HG03095 (cell line): ENCODE measurements at regions not wholly inside any gene's neighbourhood (a gene's known extent, or its start where the extent isn't known, plus 50 kb on each side); places are given as distances from the start of the nearest gene placed in this dataset.

Experiments
- ATAC-seq: cut with Tn5 transposase; IDR thresholded peaks from one replicate; pipeline ENCODE4 v1.9.1; 2021; ENCODE audit warnings: moderate library complexity; ENCODE audit not compliant: unreplicated experiment

DNA sequence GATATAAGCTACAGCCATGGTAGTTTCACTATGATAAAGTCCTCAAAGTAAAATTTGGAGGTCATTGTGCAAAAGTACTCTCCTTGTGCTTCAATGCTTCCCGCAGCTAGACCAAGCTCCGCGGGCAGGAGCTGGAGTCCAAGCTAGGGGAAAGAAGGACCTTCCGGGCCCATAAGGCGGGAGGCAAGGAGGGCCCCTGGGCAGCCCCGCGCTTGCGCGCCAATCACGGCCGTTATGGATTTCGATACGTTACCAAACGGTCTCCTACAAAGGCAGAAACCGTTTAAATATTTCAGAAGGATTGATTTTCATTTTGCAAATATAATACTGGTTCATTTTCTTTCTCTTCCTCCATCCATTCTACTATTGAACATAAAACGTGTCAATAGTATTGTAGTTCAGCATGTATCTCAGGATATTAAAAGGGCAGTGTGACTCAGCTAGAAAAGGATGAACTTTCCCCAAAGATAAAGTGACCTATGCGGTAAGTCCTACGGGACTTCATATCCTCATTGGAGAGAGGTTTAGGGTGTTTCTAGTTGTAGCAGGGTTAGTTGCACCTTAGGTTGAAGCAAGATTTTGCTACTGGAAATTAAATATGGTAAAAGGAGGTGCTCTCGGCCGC, 128.0 kb downstream of the KIF20B start:
- ATAC-seq, result no peak

DNA sequence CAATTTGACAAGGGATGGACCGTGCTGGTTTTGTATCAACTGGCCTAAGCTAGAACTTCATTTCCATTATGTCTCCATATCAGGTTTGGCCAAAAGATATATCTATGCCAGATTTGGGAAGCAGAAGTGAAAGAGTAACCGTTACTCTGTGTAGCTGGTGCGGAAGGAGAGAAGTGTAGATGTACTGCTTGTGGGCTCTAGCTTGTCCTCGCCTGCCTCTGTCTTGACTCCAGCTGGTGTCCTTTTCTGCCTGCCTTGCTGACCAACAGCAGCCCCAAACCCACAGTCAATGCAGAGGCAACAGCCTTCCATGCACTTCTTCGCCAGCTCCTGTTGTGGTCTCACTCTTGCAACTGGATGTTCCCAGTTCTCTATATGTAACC, 128.5 kb downstream of the KIF20B start:
- ATAC-seq, result no peak

DNA sequence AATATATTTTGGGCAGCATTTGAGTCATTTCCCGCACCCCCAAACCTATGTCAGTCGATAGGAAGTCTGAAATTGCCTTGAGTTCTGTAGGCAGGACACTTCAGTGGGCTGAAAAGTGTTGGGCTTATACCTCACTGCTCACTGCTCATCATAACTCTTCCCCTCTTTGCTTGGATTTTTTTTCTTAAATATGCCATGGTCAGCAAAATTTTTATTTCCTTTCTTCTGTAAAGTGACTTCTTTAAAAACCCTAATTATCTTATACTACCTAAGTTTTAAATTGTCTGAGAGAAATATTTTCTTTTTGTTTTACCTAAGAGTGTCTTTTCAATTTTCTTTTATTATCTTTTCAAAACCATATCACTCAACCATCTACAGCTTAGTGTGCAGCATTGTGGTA, 129.2 kb downstream of the KIF20B start:
- no peak for ATAC-seq

- no peak for ATAC-seq
Observed at GRCh38 chr10:89836840-89837164, 135.4 kb downstream of the KIF20B start.

GRCh38 chr10:89837165-89838043, 136.0 kb downstream of the KIF20B start:
- ATAC-seq, result no peak

DNA sequence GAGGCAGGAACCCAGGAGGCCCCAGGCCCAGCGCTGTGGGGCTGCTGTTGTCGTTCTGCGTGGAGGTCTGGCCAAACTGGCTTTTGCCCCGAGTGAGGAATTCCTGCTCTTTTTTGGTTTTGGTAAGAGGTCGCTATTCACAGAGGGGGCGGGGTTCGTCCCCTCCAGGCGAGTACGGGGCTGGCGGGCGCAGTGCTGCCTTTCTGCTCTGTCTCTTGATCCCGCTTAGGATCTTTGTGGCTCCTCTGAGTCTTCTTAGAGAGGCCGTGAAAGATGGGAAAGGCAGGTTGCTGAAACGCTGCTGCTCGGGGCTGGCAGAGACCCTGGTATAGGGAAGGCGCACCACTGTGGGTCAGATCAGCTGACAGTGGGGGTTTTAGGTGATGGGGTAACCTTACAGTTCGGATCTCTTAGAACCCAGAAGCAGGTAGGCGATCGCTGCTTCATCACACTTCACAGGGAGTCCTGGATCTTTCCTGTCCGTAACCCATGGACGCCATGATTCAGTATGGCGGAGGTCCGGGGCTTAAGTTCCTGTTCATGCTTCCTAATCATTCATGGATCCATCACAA, 136.7 kb downstream of the KIF20B start:
- ATAC-seq, result no peak

DNA sequence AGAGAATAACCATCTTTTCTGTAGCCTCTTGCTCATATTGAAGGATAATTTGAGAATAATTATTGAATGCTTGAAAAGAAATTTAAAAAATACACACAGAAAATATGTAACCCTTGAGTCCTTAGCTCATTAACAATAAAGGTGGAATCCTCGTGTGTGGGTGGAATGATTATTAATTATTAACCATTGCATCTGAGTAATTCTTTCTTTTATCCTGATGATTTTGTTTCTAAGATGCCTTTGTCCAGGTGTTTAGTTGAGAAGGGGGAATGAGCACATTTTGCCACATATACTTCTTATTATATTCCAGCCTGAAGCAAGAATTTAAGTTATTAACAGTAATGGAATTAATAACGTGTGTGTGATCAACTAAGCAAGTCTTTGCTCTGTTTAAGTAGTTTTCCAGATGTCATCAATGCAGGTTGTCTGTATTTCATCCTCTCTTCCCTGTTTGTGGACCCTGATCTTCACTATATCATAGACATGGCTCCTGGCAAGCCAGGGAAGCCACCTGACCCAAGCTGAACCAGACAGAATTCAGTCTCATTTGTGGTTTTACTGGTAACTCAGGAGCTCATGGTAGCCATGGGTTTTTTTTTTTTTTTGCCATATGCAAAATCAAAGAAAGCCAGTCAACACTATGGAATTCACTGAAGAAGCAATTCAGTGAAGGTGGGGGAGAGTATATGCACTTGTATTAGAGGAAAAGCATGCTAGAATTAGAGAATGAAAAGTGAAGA, 144.3 kb downstream of the KIF20B start:
- ATAC-seq, result no peak

- no peak for ATAC-seq
Observed at GRCh38 chr10:89846281-89846630, 144.9 kb downstream of the KIF20B start.

DNA sequence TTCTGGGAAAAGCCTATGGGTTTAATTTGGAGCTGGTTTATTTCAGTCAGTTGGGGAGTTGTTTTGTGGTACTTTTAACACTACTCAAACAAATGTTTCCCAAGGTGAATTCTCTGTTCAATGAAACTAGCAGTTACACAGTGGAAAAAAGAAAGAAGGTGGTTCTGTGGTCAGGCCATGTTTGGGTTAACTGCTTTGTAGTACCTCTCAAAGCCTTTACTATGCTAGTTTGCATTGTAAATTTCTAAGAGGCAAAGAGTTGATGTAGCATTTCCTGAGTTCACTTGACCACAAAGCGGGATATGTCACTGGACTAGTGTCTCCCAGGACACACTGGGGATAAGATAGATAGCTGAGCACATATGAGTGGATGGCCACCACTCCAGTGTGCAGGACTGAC, 145.4 kb downstream of the KIF20B start:
- no peak for ATAC-seq

DNA sequence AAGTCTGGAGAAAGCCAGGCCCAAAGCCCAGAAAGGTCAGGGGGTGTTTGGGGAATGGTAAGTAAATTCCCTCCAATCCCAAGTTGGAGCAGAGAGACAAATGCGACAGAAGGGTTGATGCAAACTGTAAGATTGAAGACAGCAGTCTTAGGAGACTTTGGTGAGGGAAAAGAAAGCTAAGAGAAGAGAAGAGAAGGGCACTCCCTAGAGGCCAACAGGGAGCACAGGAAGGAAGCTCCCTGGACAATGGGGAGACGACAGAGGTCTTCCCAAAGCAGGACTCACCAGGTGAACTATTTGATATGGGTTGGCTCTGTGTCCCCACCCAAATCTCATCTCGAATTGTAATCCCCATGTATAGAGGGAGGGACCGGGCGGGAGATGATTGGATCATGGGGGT, 151.5 kb downstream of the KIF20B start:
- no peak for ATAC-seq

- no peak for ATAC-seq
Observed at GRCh38 chr10:89853781-89854191, 152.4 kb downstream of the KIF20B start.

- ATAC-seq, result no peak
Observed at GRCh38 chr10:89857431-89858042, 156.1 kb downstream of the KIF20B start.

DNA sequence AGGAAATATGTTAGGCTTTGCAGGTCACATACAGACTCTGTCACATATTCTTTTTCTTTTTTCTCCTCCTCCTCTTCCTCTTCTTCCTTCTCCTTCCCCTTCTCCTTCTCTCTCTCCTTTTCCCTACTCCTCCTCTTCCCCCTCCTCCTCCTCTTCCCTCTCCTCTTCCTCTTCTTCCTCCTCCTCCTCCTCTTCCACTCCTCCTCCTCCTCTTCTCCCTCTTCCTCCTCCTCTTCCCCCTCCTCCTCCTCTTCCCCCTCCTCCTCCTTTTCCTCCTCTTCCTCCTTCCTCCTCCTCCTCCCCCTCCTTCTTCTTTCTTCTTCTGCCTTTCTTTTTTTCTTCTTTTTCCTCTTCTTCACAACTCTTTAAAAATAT, 159.8 kb downstream of the KIF20B start:
- no peak for ATAC-seq

GRCh38 chr10:89861584-89862301, 160.4 kb downstream of the KIF20B start:
- ATAC-seq, result no peak

DNA sequence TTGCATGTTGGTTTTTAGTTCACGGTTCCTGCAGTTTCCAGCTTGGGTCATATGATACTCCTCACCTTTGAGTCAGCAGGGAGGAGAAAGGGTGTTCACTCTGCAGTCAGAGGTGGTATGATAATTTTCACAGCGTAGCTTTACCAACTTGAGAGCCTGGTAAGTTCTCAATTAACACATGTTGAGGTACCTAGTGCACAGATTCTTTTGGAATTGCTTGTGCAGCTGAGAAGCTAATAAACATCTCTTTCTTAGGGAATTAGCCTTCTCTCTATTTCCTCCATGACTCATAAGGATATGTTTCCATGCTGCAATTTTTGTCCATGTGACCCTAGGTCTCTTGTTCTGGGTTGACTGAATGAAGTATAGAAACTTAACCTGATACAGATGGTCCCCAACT, 166.6 kb downstream of the KIF20B start:
- no peak for ATAC-seq

DNA sequence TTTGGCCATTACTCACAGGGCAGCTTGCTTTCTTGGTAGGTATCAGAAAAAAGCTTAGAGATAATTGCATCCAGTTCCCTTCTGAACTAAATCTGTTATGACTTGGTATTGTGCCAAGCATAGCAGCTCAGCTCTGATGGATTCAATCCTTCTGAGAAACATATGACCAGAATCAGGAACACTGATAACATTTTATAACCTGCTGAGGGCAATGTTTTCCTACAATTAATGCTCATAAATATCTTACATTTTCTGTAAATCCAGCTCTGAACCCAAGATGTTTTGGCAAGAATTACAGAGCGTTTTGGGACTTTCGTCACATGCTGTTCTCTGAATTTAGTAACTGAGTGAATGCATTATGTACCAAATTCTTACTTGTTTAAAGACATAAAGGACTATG, 167.8 kb downstream of the KIF20B start:
- no peak for ATAC-seq

DNA sequence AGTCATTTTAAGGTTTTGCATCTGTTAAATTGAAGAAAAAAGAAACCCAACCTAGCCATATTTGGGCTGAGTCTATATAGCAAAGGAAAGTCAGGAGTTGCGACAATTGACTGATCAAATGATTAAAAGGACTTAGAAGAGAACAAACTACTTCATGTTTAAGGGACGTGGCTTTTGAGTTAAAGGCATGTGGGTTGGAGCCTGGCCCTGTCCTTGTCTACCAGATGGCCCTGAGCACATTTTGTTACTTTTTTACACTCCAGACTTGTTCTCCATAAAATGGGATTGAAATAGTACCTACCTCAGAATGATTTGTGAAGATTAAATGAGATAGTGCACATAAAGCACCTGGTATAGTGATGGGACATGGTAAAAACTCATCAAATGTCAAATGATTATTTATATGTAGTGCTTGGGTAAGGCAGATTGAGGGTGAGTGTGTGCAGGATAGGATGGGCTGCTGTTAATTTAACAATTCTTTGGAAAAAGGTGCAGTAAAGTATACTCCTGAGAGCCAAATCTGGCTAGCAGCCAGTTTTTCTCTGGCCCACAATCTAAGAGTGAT, 168.3 kb downstream of the KIF20B start:
- ATAC-seq, result no peak

GRCh38 chr10:89870936-89871335, 169.5 kb downstream of the KIF20B start:
- no peak for ATAC-seq

GRCh38 chr10:89873055-89873454, 171.7 kb downstream of the KIF20B start:
- ATAC-seq, result peak; percentile 88

DNA sequence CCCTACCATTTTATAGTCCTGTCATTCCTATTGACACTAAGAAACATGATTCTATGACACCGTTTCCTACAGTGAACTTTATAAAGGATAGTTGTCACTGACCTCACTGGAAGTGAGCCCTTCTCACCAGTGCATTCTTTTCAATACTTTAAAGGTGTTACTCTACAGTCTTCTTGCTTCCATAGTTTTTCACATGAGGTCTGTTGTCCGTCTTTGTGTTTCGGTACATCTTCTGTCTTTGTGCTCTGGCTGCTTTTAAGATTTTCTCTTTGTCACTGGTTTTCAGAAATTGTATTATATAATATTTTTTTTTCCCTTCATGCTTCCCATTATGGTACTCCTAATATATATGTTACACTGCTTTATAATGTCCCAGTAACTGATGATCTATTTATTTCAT, 174.2 kb downstream of the KIF20B start:
- ATAC-seq, result no peak
